Progenitor cell of endocrine pancreas (in vitro differentiated cells): ENCODE measurements at regions not wholly inside any gene's neighbourhood (a gene's known extent, or its start where the extent isn't known, plus 50 kb on each side); places are given as distances from the start of the nearest gene placed in this dataset.

Experiments
- DNase-seq: peaks from one replicate; pipeline ENCODE4 v3.0.0; 2021; ENCODE audit warnings: low spot score; ENCODE audit not compliant: unreplicated experiment
- H3K27ac Mint-ChIP-seq: 2 replicates; pipeline ENCODE4 v1.8.0; 2021; ENCODE audit warnings: mild to moderate bottlenecking, moderate library complexity, mixed read lengths
- H3K27me3 Mint-ChIP-seq: 2 replicates; pipeline ENCODE4 v1.8.0; 2021; ENCODE audit warnings: mixed read lengths
- H3K36me3 Mint-ChIP-seq: 2 replicates; pipeline ENCODE4 v1.8.0; 2022; ENCODE audit warnings: mixed read lengths; ENCODE audit not compliant: insufficient read depth
- H3K4me1 Mint-ChIP-seq: 2 replicates; pipeline ENCODE4 v1.8.0; 2021; ENCODE audit warnings: low read depth, mixed read lengths
- H3K4me3 Mint-ChIP-seq: 2 replicates; pipeline ENCODE4 v1.8.0; 2021; ENCODE audit warnings: low read depth, mild to moderate bottlenecking, moderate library complexity, mixed read lengths
- H3K9me3 Mint-ChIP-seq: 2 replicates; pipeline ENCODE4 v1.8.0; 2021; ENCODE audit warnings: low read depth, mixed read lengths
- CTCF ChIP-seq: fragments of 200-600 bp; sonication (generic); IDR thresholded peaks from one replicate; pipeline ENCODE4 v1.5.0; 2021; ENCODE audit warnings: antibody characterized with exemption, mild to moderate bottlenecking; ENCODE audit not compliant: unreplicated experiment

GRCh38 chr2:60070736-60071489 is 482.5 kb downstream of the BCL11A start:
- H3K4me1 Mint-ChIP-seq: peaks cover 4% of the 10 kb centered on the region
- no peak overlapping the region for H3K4me3 Mint-ChIP-seq
- no peaks in the 10 kb centered on the region for H3K9me3 Mint-ChIP-seq
- no peak for DNase-seq
- H3K36me3 Mint-ChIP-seq: no peaks in the 10 kb centered on the region
- H3K27me3 Mint-ChIP-seq: peaks cover 30% of the 10 kb centered on the region
- TF ChIP-seq CTCF: no peak
- no peak overlapping the region for H3K27ac Mint-ChIP-seq

DNA sequence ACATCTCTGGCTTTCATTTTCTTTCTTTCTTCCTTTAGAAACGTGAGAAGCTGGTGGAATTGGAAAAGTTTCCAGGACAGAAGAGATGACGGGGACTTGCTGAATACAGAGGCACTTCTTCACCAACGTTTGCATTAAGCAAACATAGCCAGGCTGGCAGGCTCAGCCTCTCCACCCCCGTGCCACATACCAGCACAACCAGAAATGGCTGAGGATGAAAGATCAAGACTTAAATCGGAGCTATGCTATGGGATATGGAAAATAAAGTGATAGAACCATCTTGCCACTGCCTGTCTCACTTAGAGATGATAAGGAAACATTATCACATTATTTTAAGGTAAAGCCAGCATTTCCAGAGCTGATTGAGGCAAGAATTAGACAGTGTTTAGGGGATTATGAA is 483.3 kb downstream of the BCL11A start:
- Mint-ChIP-seq H3K4me1 (peaks cover 2% of the 10 kb centered on the region), H3K27ac (no peak overlapping the region), H3K36me3 (no peaks in the 10 kb centered on the region), H3K9me3 (no peaks in the 10 kb centered on the region), H3K27me3 (peaks cover 30% of the 10 kb centered on the region), H3K4me3 (no peak overlapping the region)
- no peak for TF ChIP-seq CTCF
- DNase-seq: no peak

DNA sequence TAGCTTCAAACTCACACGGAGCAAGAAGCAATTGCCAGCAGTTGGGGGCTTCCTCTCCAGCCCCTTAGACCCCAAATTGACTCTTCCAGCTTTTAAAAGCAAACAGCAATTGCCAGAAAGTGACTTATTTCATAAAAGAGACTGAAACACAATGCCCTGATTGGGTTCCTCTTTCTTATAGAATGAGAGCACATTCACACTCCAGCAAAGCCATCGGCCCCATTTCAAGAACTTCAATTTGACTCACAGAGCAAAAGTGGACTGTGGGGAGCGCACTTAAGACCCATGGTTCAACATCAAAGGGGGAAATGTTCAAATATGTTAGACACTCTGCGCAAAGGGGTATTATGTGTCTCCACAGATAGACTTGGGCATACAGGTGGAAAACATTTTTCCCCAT is 484.7 kb downstream of the BCL11A start:
- Mint-ChIP-seq H3K27ac (no peak overlapping the region), H3K9me3 (no peaks in the 10 kb centered on the region), H3K4me1 (peaks cover 4% of the 10 kb centered on the region), H3K36me3 (no peaks in the 10 kb centered on the region), H3K27me3 (peaks cover 34% of the 10 kb centered on the region), H3K4me3 (no peak overlapping the region)
- no peak for TF ChIP-seq CTCF
- DNase-seq: no peak

- Mint-ChIP-seq H3K27ac (no peak overlapping the region), H3K36me3 (no peaks in the 10 kb centered on the region), H3K4me1 (peaks cover 4% of the 10 kb centered on the region), H3K4me3 (no peak overlapping the region), H3K27me3 (peaks cover 28% of the 10 kb centered on the region), H3K9me3 (no peaks in the 10 kb centered on the region)
- no peak for DNase-seq
- no peak for TF ChIP-seq CTCF
Observed at GRCh38 chr2:60067006-60067405, 486.4 kb downstream of the BCL11A start.

DNA sequence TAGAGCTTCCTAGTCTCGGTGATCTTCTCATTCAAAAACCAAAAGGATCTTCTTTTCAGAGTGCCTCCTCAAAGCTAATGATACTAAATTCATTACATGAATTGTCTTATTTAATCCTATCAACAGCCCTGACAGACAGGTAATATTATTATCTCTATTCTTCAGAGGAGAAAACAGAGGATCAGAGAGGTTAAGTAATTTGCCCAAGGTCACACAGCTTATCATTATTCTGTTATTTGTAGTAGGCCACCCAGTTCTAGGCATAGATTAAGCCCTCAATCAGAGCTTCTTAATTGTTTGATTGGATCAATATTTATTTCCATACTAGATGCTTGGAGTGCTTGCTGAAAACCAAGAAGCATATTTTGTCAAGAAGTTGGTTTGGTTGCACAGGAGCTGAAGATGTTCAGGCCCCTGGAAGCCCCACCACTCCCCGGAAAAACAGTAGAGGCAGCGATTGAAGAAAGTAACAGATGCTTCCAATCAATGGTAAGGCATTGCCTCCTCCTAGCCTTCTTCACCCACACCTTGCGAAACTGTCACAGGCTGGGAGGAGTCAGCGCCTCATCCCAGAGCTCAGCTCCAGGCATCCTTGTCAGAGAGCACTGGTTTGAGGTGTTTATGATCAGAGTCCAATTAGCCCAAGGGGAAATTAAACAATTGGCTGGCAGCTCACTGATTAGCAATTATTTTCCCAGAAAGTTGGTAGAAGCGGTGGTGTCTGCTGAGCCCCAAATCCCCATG is 487.2 kb downstream of the BCL11A start:
- no peaks in the 10 kb centered on the region for H3K9me3 Mint-ChIP-seq
- H3K4me1 Mint-ChIP-seq: peaks cover 4% of the 10 kb centered on the region
- H3K27ac Mint-ChIP-seq: no peak overlapping the region
- no peak for TF ChIP-seq CTCF
- no peaks in the 10 kb centered on the region for H3K36me3 Mint-ChIP-seq
- DNase-seq: no peak
- no peak overlapping the region for H3K4me3 Mint-ChIP-seq
- H3K27me3 Mint-ChIP-seq: peaks cover 22% of the 10 kb centered on the region
